HG03064 (cell line): ENCODE measurements at regions not wholly inside any gene's neighbourhood (a gene's known extent, or its start where the extent isn't known, plus 50 kb on each side); places are given as distances from the start of the nearest gene placed in this dataset.
"Not testable (repeated sequence)": the region's sequence is repeated elsewhere in the genome, so short reads cannot be mapped to it uniquely, and the experiment has no call there.

ENCODE experiments used
- ATAC-seq: cut with Tn5 transposase; IDR thresholded peaks from one replicate; pipeline ENCODE4 v1.9.1; 2021; ENCODE audit warnings: low read depth; ENCODE audit not compliant: unreplicated experiment

GRCh38 chr7:65317372-65317771 is 56.3 kb upstream of the ZNF92 start:
- ATAC-seq, result no peak

GRCh38 chr7:65310761-65311160 is 62.9 kb upstream of the ZNF92 start:
- ATAC-seq, result no peak

GRCh38 chr7:65308300-65308678 is 65.4 kb upstream of the ZNF92 start:
- no peak for ATAC-seq

GRCh38 chr7:65307651-65308299 is 65.9 kb upstream of the ZNF92 start:
- peak; percentile 82 for ATAC-seq

GRCh38 chr7:65304175-65304574 is 69.5 kb upstream of the ZNF92 start:
- no peak for ATAC-seq

- ATAC-seq, result no peak
Observed at GRCh38 chr7:65302883-65303282, 70.8 kb upstream of the ZNF92 start.

- ATAC-seq, result no peak
Observed at GRCh38 chr7:65301007-65301406, 72.6 kb upstream of the ZNF92 start.

- no peak for ATAC-seq
Observed at GRCh38 chr7:65295409-65295808, 78.2 kb upstream of the ZNF92 start.

GRCh38 chr7:65290340-65290739 is 83.3 kb upstream of the ZNF92 start:
- not testable (repeated sequence) for ATAC-seq

GRCh38 chr7:65287023-65287422 is 86.6 kb upstream of the ZNF92 start:
- ATAC-seq, result no peak

- no peak for ATAC-seq
Observed at GRCh38 chr7:65285906-65286864, 87.5 kb upstream of the ZNF92 start.

- not testable (repeated sequence) for ATAC-seq
Observed at GRCh38 chr7:65285241-65285640, 88.4 kb upstream of the ZNF92 start.

GRCh38 chr7:65279795-65280194 is 93.9 kb upstream of the ZNF92 start:
- no peak for ATAC-seq

GRCh38 chr7:65276822-65277221 is 96.8 kb upstream of the ZNF92 start:
- no peak for ATAC-seq

GRCh38 chr7:65271502-65271901 is 102.2 kb upstream of the ZNF92 start:
- not testable (repeated sequence) for ATAC-seq

- ATAC-seq, result peak; percentile 69
Observed at GRCh38 chr7:65269150-65269856, 104.4 kb upstream of the ZNF92 start.

GRCh38 chr7:65268782-65269149 is 104.9 kb upstream of the ZNF92 start:
- no peak for ATAC-seq

GRCh38 chr7:65265933-65266519 is 107.6 kb upstream of the ZNF92 start:
- no peak for ATAC-seq

GRCh38 chr7:65264258-65264657 is 109.4 kb upstream of the ZNF92 start:
- ATAC-seq, result no peak

GRCh38 chr7:65260673-65261072 is 113.0 kb upstream of the ZNF92 start:
- ATAC-seq, result not testable (repeated sequence)
